ENCODE measurements at regions not wholly inside any gene's neighbourhood (a gene's known extent, or its start where the extent isn't known, plus 50 kb on each side); places are given as distances from the start of the nearest gene placed in this dataset.

- Histone ChIP-seq H3K4me1 (ENCODE audit: insufficient read depth, low read length) (no peaks in the 10 kb centered on the region), H3K4me3 (ENCODE audit: low read length) (no peak overlapping the region), H3K27me3 (ENCODE audit: control insufficient read depth in 1 of 2, insufficient read depth in 2 of 2, low read length in 2 of 2) (peaks cover 0 to 4% of the 10 kb centered on the region in 2 experiments), H3K36me3 (ENCODE audit: insufficient read depth, low read length) (no peaks in the 10 kb centered on the region), H3K27ac (ENCODE audit: low read depth in 1 of 2, low read length in 2 of 2) (no peak overlapping the region), H3K9me3 (ENCODE audit: control insufficient read depth in 1 of 2, insufficient read depth in 1 of 2, low read length in 2 of 2) (peaks cover 0 to 10% of the 10 kb centered on the region in 2 experiments)
- Mint-ChIP-seq H3K4me1 (ENCODE audit: low read depth) (no peaks in the 10 kb centered on the region), H3K27me3 (peaks cover 14% of the 10 kb centered on the region), H3K27ac (no peak overlapping the region), H3K36me3 (ENCODE audit: low read depth) (no peaks in the 10 kb centered on the region), H3K9me3 (no peaks in the 10 kb centered on the region), H3K4me3 (no peak overlapping the region)
- ChIA-PET CTCF (no interaction called here), POLR2A (no interaction called here)
- DNase-seq, result no peak
- intact Hi-C loops (cut with DNase I, micrococcal nuclease), result no loop called here
- no peak for TF ChIP-seq CTCF (IDR thresholded peaks at IDR 0.05)
- ATAC-seq (ENCODE audit: poor library complexity), result no peak
These were observed 261.5 kb downstream of the PARP8 start for GRCh38 chr5:50927953-50928352.

GRCh38 chr5:50929174-50929573 lies 262.7 kb downstream of the PARP8 start:
- Mint-ChIP-seq H3K4me1 (ENCODE audit: low read depth) (no peaks in the 10 kb centered on the region), H3K36me3 (ENCODE audit: low read depth) (no peaks in the 10 kb centered on the region), H3K27me3 (peaks cover 23% of the 10 kb centered on the region), H3K9me3 (no peaks in the 10 kb centered on the region), H3K27ac (no peak overlapping the region), H3K4me3 (no peak overlapping the region)
- CTCF ChIA-PET, result interaction anchor here (0.6 kb wide), 1 partner anchor 287 kb away, joined by 3 read pairs; no protein-coding TSS in a partner anchor
- peaks cover 0 to 4% of the 10 kb centered on the region in 2 experiments for H3K27me3 ChIP-seq (ENCODE audit: control insufficient read depth in 1 of 2, insufficient read depth in 2 of 2, low read length in 2 of 2)
- ATAC-seq (ENCODE audit: poor library complexity) (no peak), DNase-seq (no peak)
- no peak overlapping the region for H3K4me3 ChIP-seq (ENCODE audit: low read length)
- no peak overlapping the region for H3K27ac ChIP-seq (ENCODE audit: low read depth in 1 of 2, low read length in 2 of 2)
- H3K36me3 ChIP-seq (ENCODE audit: insufficient read depth, low read length), result no peaks in the 10 kb centered on the region
- TF ChIP-seq CTCF (IDR thresholded peaks at IDR 0.05), result no peak
- intact Hi-C loops (cut with DNase I, micrococcal nuclease), result no loop called here
- H3K4me1 ChIP-seq (ENCODE audit: insufficient read depth, low read length), result no peaks in the 10 kb centered on the region
- no peaks in the 10 kb centered on the region for H3K9me3 ChIP-seq (ENCODE audit: control insufficient read depth in 1 of 2, insufficient read depth in 1 of 2, low read length in 2 of 2)
- POLR2A ChIA-PET, result no interaction called here

- no peaks in the 10 kb centered on the region for H3K4me1 ChIP-seq (ENCODE audit: insufficient read depth, low read length)
- H3K4me3 ChIP-seq (ENCODE audit: low read length), result no peak overlapping the region
- H3K36me3 ChIP-seq (ENCODE audit: insufficient read depth, low read length), result no peaks in the 10 kb centered on the region
- H3K36me3 Mint-ChIP-seq (ENCODE audit: low read depth), result no peaks in the 10 kb centered on the region
- intact Hi-C loops (cut with DNase I, micrococcal nuclease), result no loop called here
- ATAC-seq (ENCODE audit: poor library complexity), result no peak
- POLR2A ChIA-PET, result no interaction called here
- no peaks in the 10 kb centered on the region for H3K9me3 ChIP-seq (ENCODE audit: control insufficient read depth in 1 of 2, insufficient read depth in 1 of 2, low read length in 2 of 2)
- H3K4me1 Mint-ChIP-seq (ENCODE audit: low read depth), result no peaks in the 10 kb centered on the region
- no peak overlapping the region for H3K4me3 Mint-ChIP-seq
- H3K27ac ChIP-seq (ENCODE audit: low read depth in 1 of 2, low read length in 2 of 2), result no peak overlapping the region
- no peak for DNase-seq
- H3K27ac Mint-ChIP-seq, result no peak overlapping the region
- H3K27me3 ChIP-seq (ENCODE audit: control insufficient read depth in 1 of 2, insufficient read depth in 2 of 2, low read length in 2 of 2), result no peaks in the 10 kb centered on the region
- no peak for TF ChIP-seq CTCF (IDR thresholded peaks at IDR 0.05)
- H3K9me3 Mint-ChIP-seq, result no peaks in the 10 kb centered on the region
- CTCF ChIA-PET, result no interaction called here
- peaks cover 21% of the 10 kb centered on the region for H3K27me3 Mint-ChIP-seq
These were observed 267.9 kb downstream of the PARP8 start for GRCh38 chr5:50934343-50934742.
